Activated T-cell treated with anti-CD3 and anti-CD28 coated beads for 4 hours (primary cell): ENCODE measurements at regions not wholly inside any gene's neighbourhood (a gene's known extent, or its start where the extent isn't known, plus 50 kb on each side); places are given as distances from the start of the nearest gene placed in this dataset.
"Not testable (repeated sequence)": the region's sequence is repeated elsewhere in the genome, so short reads cannot be mapped to it uniquely, and the experiment has no call there.

Source experiments
- DNase-seq: peaks from one replicate; pipeline ENCODE4 v3.0.0-alpha.2; 2020

- no peak for DNase-seq
Observed at GRCh38 chr4:122100508-122100907, 51.6 kb upstream of the BLTP1 start.

- DNase-seq = no peak
Observed at GRCh38 chr4:122099896-122100295, 52.2 kb upstream of the BLTP1 start.

GRCh38 chr4:122091836-122092405, 60.2 kb upstream of the BLTP1 start:
- no peak for DNase-seq

GRCh38 chr4:122091397-122091796, 60.7 kb upstream of the BLTP1 start:
- DNase-seq = no peak

GRCh38 chr4:122090989-122091388, 61.1 kb upstream of the BLTP1 start:
- DNase-seq = no peak

- no peak for DNase-seq
Observed at GRCh38 chr4:122086338-122087065, 65.6 kb upstream of the BLTP1 start.

- DNase-seq = no peak
Observed at GRCh38 chr4:122083989-122084388, 68.1 kb upstream of the BLTP1 start.

GRCh38 chr4:122083351-122083750, 68.8 kb upstream of the BLTP1 start:
- DNase-seq = no peak

- no peak for DNase-seq
Observed at GRCh38 chr4:122082661-122083060, 69.5 kb upstream of the BLTP1 start.

GRCh38 chr4:122077653-122078052, 74.5 kb upstream of the BLTP1 start:
- DNase-seq = not testable (repeated sequence)

GRCh38 chr4:122076835-122077234, 75.3 kb upstream of the BLTP1 start:
- DNase-seq = not testable (repeated sequence)

GRCh38 chr4:122073615-122074014, 78.5 kb upstream of the BLTP1 start:
- DNase-seq = no peak

GRCh38 chr4:122065915-122066314, 86.2 kb upstream of the BLTP1 start:
- no peak for DNase-seq

GRCh38 chr4:122065149-122065548, 87.0 kb upstream of the BLTP1 start:
- DNase-seq = no peak

GRCh38 chr4:122053186-122053585, 98.9 kb upstream of the BLTP1 start:
- DNase-seq = no peak

- no peak for DNase-seq
Observed at GRCh38 chr4:122052677-122053076, 99.5 kb upstream of the BLTP1 start.

- no peak for DNase-seq
Observed at GRCh38 chr4:122050841-122051240, 99.0 kb upstream of the TRPC3 start.

- DNase-seq = no peak
Observed at GRCh38 chr4:122047456-122048425, 95.9 kb upstream of the TRPC3 start.

GRCh38 chr4:122046255-122046654, 94.4 kb upstream of the TRPC3 start:
- no peak for DNase-seq

GRCh38 chr4:122045533-122045932, 93.7 kb upstream of the TRPC3 start:
- DNase-seq = no peak

GRCh38 chr4:122044501-122044900, 92.6 kb upstream of the TRPC3 start:
- DNase-seq = no peak

GRCh38 chr4:122041312-122041711, 89.5 kb upstream of the TRPC3 start:
- no peak for DNase-seq

- DNase-seq = no peak
Observed at GRCh38 chr4:122038896-122039295, 87.0 kb upstream of the TRPC3 start.

GRCh38 chr4:122034619-122035018, 82.8 kb upstream of the TRPC3 start:
- DNase-seq = no peak
